Heart left ventricle (tissue), 16 donors: ENCODE measurements at regions not wholly inside any gene's neighbourhood (a gene's known extent, or its start where the extent isn't known, plus 50 kb on each side); places are given as distances from the start of the nearest gene placed in this dataset.

Source experiments
- ATAC-seq, 4 donors: fragments of 200-7000 bp; cut with Tn5 transposase; one replicate each; pipeline ENCODE4 v1.9.1; 2020 to 2022; ENCODE audit warnings: moderate library complexity in 4 of 4, mild to moderate bottlenecking in 3 of 4, moderate number of reproducible peaks in 1 of 4
- DNase-seq, 5 donors: peaks; one replicate each; pipeline ENCODE4 v3.0.0-alpha.2; 2020
- H3K27ac ChIP-seq, 12 donors: fragments of 200-600 bp; sonication (generic) in 4 of 12; one replicate each; pipeline versions ENCODE4 v1.5.0 to v1.8.0; 2016 to 2022; ENCODE audit warnings: mild to moderate bottlenecking in 2 of 12
- H3K27me3 ChIP-seq, 9 donors: fragments of 200-600 bp; sonication (generic) in 2 of 9; one replicate each; pipeline versions ENCODE4 v1.5.1 to v1.8.0; 2016 to 2022; ENCODE audit warnings: mild to moderate bottlenecking in 3 of 9
- H3K36me3 ChIP-seq, 9 donors: fragments of 200-600 bp; sonication (generic) in 2 of 9; one replicate each; pipeline versions ENCODE4 v1.5.0 to v1.8.0; 2018 to 2022; ENCODE audit warnings: mild to moderate bottlenecking in 2 of 9
- H3K4me1 ChIP-seq, 12 donors: fragments of 200-600 bp; sonication (generic) in 4 of 12; one replicate each; pipeline versions ENCODE4 v1.5.0 to v1.8.0; 2016 to 2022; ENCODE audit warnings: mild to moderate bottlenecking in 3 of 12
- H3K4me3 ChIP-seq, 12 donors: fragments of 200-600 bp; sonication (generic) in 4 of 12; one replicate each; pipeline versions ENCODE4 v1.5.0 to v1.8.0; 2017 to 2022; ENCODE audit warnings: mild to moderate bottlenecking in 9 of 12, moderate library complexity in 4 of 12
- H3K9me3 ChIP-seq, 12 donors: fragments of 200-600 bp; sonication (generic) in 4 of 12; one replicate each; pipeline versions ENCODE4 v1.5.0 to v1.8.0; 2016 to 2022; ENCODE audit warnings: mild to moderate bottlenecking in 1 of 12
- POLR2A ChIP-seq, 2 donors: fragments of 450-650 bp; IDR thresholded peaks; one replicate each; pipeline ENCODE4 v1.6.1; 2017; ENCODE audit warnings: antibody characterized with exemption in 2 of 2, mild to moderate bottlenecking in 2 of 2, moderate library complexity in 2 of 2
- WGBS, 4 donors: extraction: QIAGEN DNeasy Blood & Tissue Kit in 2 of 4; methylation state at CpG; one replicate each; pipeline versions ENCODE4 v1.1.5 to v1.1.7; 2013 to 2018; 5-methylcytosine and 5-hydroxymethylcytosine counted together
- intact Hi-C, 10 donors: fragments of 100-400 bp; cut with DNase I; formaldehyde crosslinking; loops; one replicate each; pipeline versions ENCODE4 v1.11.1 to v1.14.2; 2022
- TF ChIP-seq, protein P1 (sequence below), 12 donors: fragments of 200-600 bp; sonication (generic) in 4 of 12; IDR thresholded peaks; one replicate each; pipeline versions ENCODE4 v1.5.0 to v1.8.0; 2018 to 2022; ENCODE audit warnings: antibody characterized with exemption in 12 of 12, mild to moderate bottlenecking in 5 of 12
- donor health status: ischemic (EF 13 %, LVEDD 7.1; RV severe dilation, severe dysfunction).
- donor health status: healthy with polysubstance abuse.
- donor health status: DM: no; HTN: yes; CAD: no.
- donor health status: DM: no; HTN: no; CAD: no.
- donor health status: ischemic (EF 25% LVEDD 6.9; RV normal size, moderate dysfunction).
- donor health status: ischemic (EF 25% LVEDD 5.7; RV mildly dilated, moderate dysfunction).
- donor health status: healthy.
- donor health status: DM: yes; HTN: yes; CAD: no.
- donor health status: ischemic (EF 35%, LVEDD 5.7; RV mildly dilated, moderate dysfunction).
- donor health status: nonischemic (EF 11% LVEDD 7.7; RV severe dilation, severe dysfunction).
- donor health status: DM: yes; HTN: yes; CAD: no.
- donor health status: PGD.
- donor health status: ischemic (EF 29% LVEDD 5.4; RV normal size, mild dysfunction).
- donor health status: nonischemic (EF 23%, LVEDD 6.1; RV moderate dilation, normal function).

- no peaks in the 10 kb centered on the region for H3K9me3 ChIP-seq
- peaks cover 0 to 24% (median 10%) of the 10 kb centered on the region in 12 donors for H3K4me1 ChIP-seq
- H3K36me3 ChIP-seq, result no peaks in the 10 kb centered on the region
- ATAC-seq, result no peak
- H3K4me3 ChIP-seq, result no peak overlapping the region
- no peaks in the 10 kb centered on the region for H3K27me3 ChIP-seq
- no peak overlapping the region for H3K27ac ChIP-seq
- no peak for TF ChIP-seq POLR2A (IDR thresholded peaks at IDR 0.05)
- TF ChIP-seq, protein P1, sequence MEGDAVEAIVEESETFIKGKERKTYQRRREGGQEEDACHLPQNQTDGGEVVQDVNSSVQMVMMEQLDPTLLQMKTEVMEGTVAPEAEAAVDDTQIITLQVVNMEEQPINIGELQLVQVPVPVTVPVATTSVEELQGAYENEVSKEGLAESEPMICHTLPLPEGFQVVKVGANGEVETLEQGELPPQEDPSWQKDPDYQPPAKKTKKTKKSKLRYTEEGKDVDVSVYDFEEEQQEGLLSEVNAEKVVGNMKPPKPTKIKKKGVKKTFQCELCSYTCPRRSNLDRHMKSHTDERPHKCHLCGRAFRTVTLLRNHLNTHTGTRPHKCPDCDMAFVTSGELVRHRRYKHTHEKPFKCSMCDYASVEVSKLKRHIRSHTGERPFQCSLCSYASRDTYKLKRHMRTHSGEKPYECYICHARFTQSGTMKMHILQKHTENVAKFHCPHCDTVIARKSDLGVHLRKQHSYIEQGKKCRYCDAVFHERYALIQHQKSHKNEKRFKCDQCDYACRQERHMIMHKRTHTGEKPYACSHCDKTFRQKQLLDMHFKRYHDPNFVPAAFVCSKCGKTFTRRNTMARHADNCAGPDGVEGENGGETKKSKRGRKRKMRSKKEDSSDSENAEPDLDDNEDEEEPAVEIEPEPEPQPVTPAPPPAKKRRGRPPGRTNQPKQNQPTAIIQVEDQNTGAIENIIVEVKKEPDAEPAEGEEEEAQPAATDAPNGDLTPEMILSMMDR (IDR thresholded peaks at IDR 0.05), result no peak
- WGBS, 4 donors, result 71 to 90% (median 79%) methylated on average over 1 of the region's 1 CpG
- no peak for DNase-seq
- intact Hi-C loops, result loop anchor here in 6 of 10 donors (5.0 to 10.0 kb wide), 3 partner anchors 52 to 93 kb away; no protein-coding TSS in a partner anchor
These were observed 95.4 kb upstream of the KLF4 start for GRCh38 chr9:107584944-107585343.

DNA sequence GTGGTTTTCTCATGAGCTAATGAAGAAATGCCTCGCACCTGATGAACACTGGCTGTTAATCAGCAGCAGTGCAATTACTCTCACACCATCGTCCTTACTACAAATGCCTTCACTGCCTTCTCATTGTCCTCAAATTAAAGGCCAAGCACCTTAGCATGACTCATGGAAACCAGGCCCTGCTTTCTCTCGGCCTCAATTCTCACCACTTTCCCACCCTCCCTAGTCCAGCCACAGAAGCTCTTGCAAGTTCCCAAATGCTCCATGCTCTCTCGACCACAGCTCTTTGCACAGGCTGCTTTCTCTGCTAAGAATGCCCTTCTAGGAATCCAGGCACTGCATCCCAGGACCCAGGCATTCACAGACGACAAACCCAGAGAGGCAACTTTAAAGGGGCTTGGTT lies 94.6 kb upstream of the KLF4 start:
- DNase-seq (no peak), ATAC-seq (no peak)
- H3K9me3 ChIP-seq, result no peaks in the 10 kb centered on the region
- H3K27ac ChIP-seq, result peak overlapping the region in 1 of 12 donors; percentile 25
- H3K27me3 ChIP-seq, result no peaks in the 10 kb centered on the region
- peaks cover 0 to 24% (median 10%) of the 10 kb centered on the region in 12 donors for H3K4me1 ChIP-seq
- WGBS, 4 donors, result 72 to 82% (median 80%) methylated on average over 5 of the region's 5 CpGs
- intact Hi-C loops, result loop anchor here in 1 of 10 donors (10.0 kb wide), 1 partner anchor 61 kb away; no protein-coding TSS in a partner anchor
- no peak overlapping the region for H3K4me3 ChIP-seq
- no peaks in the 10 kb centered on the region for H3K36me3 ChIP-seq
- no peak for TF ChIP-seq POLR2A (IDR thresholded peaks at IDR 0.05)
- TF ChIP-seq, protein P1 (IDR thresholded peaks at IDR 0.05), result no peak

DNA sequence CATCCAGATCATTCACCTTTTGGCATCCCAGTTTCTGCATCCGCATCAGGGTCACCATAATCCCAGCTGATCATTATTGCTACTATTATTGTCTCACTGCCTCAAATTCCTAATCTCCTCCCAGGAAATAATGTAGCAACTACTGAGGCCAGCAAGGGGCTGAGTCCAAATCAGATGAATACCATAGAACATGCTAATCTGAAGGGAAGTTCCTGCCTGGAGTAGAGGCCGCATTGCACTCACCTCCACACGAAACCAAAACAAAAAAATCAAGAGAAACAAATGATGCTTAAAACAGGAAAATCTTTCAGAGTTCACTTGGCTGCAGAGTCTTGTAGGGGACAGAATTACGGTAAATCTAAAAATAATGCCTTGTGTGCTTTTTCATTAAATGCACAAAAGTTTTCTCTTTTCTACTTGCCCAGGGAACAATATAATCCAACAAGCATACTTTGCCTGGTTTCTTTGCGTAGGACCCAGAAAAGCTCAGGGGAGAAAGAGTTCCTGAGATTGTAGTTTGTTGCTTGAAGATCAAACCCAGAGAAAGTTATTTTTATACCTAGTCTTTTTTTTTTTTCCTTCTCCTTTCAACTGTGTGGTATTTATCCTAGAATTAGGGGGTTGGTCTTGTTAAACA lies 87.7 kb upstream of the KLF4 start:
- ATAC-seq, result peak; percentile 68 to 94 (median 82)
- intact Hi-C loops, result loop anchor here in 3 of 10 donors (2.0 to 10.0 kb wide), 3 partner anchors 82 to 86 kb away; no protein-coding TSS in a partner anchor

GRCh38 chr9:107571148-107571547 lies 81.6 kb upstream of the KLF4 start:
- Histone ChIP-seq H3K9me3 (no peaks in the 10 kb centered on the region), H3K4me1 (no peaks in the 10 kb centered on the region), H3K27ac (no peak overlapping the region), H3K27me3 (no peaks in the 10 kb centered on the region), H3K4me3 (no peak overlapping the region), H3K36me3 (no peaks in the 10 kb centered on the region)
- ATAC-seq (no peak), DNase-seq (no peak)
- TF ChIP-seq POLR2A (IDR thresholded peaks at IDR 0.05), result no peak
- TF ChIP-seq, protein P1 (IDR thresholded peaks at IDR 0.05), result no peak
- intact Hi-C loops, result loop anchor here in 1 of 10 donors (10.0 kb wide), 1 partner anchor 76 kb away; no protein-coding TSS in a partner anchor
- 66 to 74% (median 71%) methylated on average over 1 of the region's 1 CpG for WGBS, 4 donors

More for the DNA sequence above, 87.7 kb upstream of the KLF4 start:
- peak overlapping the region; percentile 22 to 83 (median 53) for H3K27ac ChIP-seq
- WGBS, 4 donors, result 46 to 66% (median 50%) methylated on average over 5 of the region's 5 CpGs
- H3K27me3 ChIP-seq, result no peaks in the 10 kb centered on the region
- H3K9me3 ChIP-seq, result no peaks in the 10 kb centered on the region
- peaks cover 0 to 15% (median 5%) of the 10 kb centered on the region in 12 donors for H3K4me1 ChIP-seq
- no peaks in the 10 kb centered on the region for H3K36me3 ChIP-seq
- DNase-seq, result peak in 1 of 5 donors; percentile 12
- H3K4me3 ChIP-seq, result no peak overlapping the region
- TF ChIP-seq, protein P1 (IDR thresholded peaks at IDR 0.05), result no peak
- no peak for TF ChIP-seq POLR2A (IDR thresholded peaks at IDR 0.05)
